ENCODE measurements at regions not wholly inside any gene's neighbourhood (a gene's known extent, or its start where the extent isn't known, plus 50 kb on each side); places are given as distances from the start of the nearest gene placed in this dataset.

GRCh38 chr5:125311743-125312142 lies 565.3 kb upstream of the ZNF608 start:
- TF ChIP-seq CTCF (conservative IDR thresholded peaks at IDR 0.05; ENCODE audit: low read depth, low read length): no peak
- TF ChIP-seq EZH2phosphoT487 (IDR thresholded peaks at IDR 0.05; ENCODE audit: borderline replicate concordance, low read length): no peak
